ENCODE measurements at regions not wholly inside any gene's neighbourhood (a gene's known extent, or its start where the extent isn't known, plus 50 kb on each side); places are given as distances from the start of the nearest gene placed in this dataset.

DNA sequence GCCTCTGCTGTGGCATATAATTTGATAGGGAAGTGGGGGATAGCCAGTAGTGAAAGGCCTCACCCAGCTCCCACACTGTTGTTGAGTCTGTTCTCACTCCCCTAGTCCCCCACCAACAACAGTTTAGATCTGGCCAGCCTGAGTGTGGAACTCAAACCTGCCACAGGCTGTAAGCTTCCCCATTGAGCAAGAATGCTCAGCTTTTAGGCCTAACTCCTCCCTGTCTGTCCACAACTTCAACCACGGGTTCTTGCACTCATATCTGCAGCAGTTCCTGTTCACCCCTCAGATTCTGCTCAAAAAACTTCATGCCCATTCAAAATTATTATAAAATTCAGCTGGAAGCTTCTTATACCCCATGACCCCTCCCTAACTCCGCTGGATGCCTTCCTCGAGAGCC, 975.1 kb downstream of the NSUN3 start:
- intact Hi-C loops (cut with micrococcal nuclease): no loop called here
- H3K4me2 ChIP-seq (replicated peaks; ENCODE audit: low read depth, low read length, poor library complexity, severe bottlenecking): no peak overlapping the region
- Mint-ChIP-seq H3K27ac (no peak overlapping the region), H3K9me3 (ENCODE audit: insufficient read depth) (peaks cover 7% of the 10 kb centered on the region), H3K4me3 (no peak overlapping the region), H3K27me3 (no peaks in the 10 kb centered on the region), H3K4me1 (no peaks in the 10 kb centered on the region)
- DNase-seq: no peak
- ChIA-PET CTCF (no interaction called here), POLR2A (no interaction called here)
- no peak overlapping the region for H3K27ac ChIP-seq (ENCODE audit: low read length in 2 of 2)
- no peak for ATAC-seq (ENCODE audit: low read depth)
- H3K9ac ChIP-seq (ENCODE audit: low read length): no peak overlapping the region
- H3K36me3 ChIP-seq (replicated peaks in 1 of 2; ENCODE audit: control extremely low read depth in 1 of 2, control insufficient read depth in 1 of 2, extremely low read depth in 1 of 2, insufficient read depth in 2 of 2, low read length in 1 of 2): no peaks in the 10 kb centered on the region
- no peaks in the 10 kb centered on the region for H3K27me3 ChIP-seq (replicated peaks in 1 of 4; ENCODE audit: control extremely low read depth in 1 of 4, control insufficient read depth in 3 of 4, insufficient read depth in 4 of 4, low read length in 3 of 4)
- peaks cover 0 to 6% (median 5%) of the 10 kb centered on the region in 3 donors for H3K9me3 ChIP-seq (ENCODE audit: control extremely low read depth in 1 of 3, control insufficient read depth in 2 of 3, insufficient read depth in 1 of 3, low read length in 2 of 3)
- H3K4me3 ChIP-seq (ENCODE audit: control extremely low read depth in 1 of 5, extremely low read depth in 1 of 5, insufficient read depth in 1 of 5, low read depth in 2 of 5, low read length in 4 of 5): no peak overlapping the region
- TF ChIP-seq, protein P1, sequence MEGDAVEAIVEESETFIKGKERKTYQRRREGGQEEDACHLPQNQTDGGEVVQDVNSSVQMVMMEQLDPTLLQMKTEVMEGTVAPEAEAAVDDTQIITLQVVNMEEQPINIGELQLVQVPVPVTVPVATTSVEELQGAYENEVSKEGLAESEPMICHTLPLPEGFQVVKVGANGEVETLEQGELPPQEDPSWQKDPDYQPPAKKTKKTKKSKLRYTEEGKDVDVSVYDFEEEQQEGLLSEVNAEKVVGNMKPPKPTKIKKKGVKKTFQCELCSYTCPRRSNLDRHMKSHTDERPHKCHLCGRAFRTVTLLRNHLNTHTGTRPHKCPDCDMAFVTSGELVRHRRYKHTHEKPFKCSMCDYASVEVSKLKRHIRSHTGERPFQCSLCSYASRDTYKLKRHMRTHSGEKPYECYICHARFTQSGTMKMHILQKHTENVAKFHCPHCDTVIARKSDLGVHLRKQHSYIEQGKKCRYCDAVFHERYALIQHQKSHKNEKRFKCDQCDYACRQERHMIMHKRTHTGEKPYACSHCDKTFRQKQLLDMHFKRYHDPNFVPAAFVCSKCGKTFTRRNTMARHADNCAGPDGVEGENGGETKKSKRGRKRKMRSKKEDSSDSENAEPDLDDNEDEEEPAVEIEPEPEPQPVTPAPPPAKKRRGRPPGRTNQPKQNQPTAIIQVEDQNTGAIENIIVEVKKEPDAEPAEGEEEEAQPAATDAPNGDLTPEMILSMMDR (IDR thresholded peaks at IDR 0.05): no peak
- no peak for TF ChIP-seq EZH2 (IDR thresholded peaks at IDR 0.05; ENCODE audit: borderline replicate concordance, insufficient read depth, low read depth, low read length, poor library complexity, severe bottlenecking)
- H4K20me1 ChIP-seq (ENCODE audit: control insufficient read depth, insufficient read depth, low read length, poor library complexity, severe bottlenecking): no peaks in the 10 kb centered on the region
- WGBS (ENCODE audit: insufficient coverage): 67% methylated on average over 1 of the region's 3 CpGs
- no peaks in the 10 kb centered on the region for H3K79me2 ChIP-seq (ENCODE audit: control insufficient read depth, insufficient read depth, low read length)
- no peaks in the 10 kb centered on the region for H3K4me1 ChIP-seq (ENCODE audit: control insufficient read depth in 2 of 2, insufficient read depth in 2 of 2, low read length in 2 of 2)
- no peak overlapping the region for H2AFZ ChIP-seq (ENCODE audit: insufficient read depth, low read depth, low read length, poor library complexity, severe bottlenecking)

DNA sequence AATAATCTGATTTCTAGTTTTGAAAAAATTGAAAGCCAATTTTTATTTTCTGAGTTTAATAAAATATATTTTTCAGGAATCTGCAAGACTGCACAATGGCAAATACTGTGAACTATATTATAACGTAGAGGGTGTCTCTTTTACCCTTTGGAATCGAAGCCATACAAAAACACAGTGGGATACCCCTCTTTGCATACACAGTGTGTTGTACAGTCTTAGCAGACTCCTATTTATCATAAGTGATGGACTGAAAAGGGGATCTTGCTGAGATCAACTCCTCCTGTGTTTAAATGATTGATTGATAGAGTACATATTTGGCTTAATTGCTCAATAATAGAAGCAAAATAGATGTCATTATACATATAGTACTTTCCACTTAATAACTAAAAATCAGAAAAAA, 981.2 kb downstream of the NSUN3 start:
- ChIA-PET CTCF (no interaction called here), POLR2A (no interaction called here)
- Histone ChIP-seq H3K4me1 (ENCODE audit: control insufficient read depth in 2 of 2, insufficient read depth in 2 of 2, low read length in 2 of 2) (no peaks in the 10 kb centered on the region), H2AFZ (ENCODE audit: insufficient read depth, low read depth, low read length, poor library complexity, severe bottlenecking) (no peak overlapping the region), H3K9ac (ENCODE audit: low read length) (no peak overlapping the region), H3K36me3 (replicated peaks in 1 of 2; ENCODE audit: control extremely low read depth in 1 of 2, control insufficient read depth in 1 of 2, extremely low read depth in 1 of 2, insufficient read depth in 2 of 2, low read length in 1 of 2) (no peaks in the 10 kb centered on the region), H3K27ac (ENCODE audit: low read length in 2 of 2) (no peak overlapping the region), H3K27me3 (replicated peaks in 1 of 4; ENCODE audit: control extremely low read depth in 1 of 4, control insufficient read depth in 3 of 4, insufficient read depth in 4 of 4, low read length in 3 of 4) (no peaks in the 10 kb centered on the region), H3K4me2 (replicated peaks; ENCODE audit: low read depth, low read length, poor library complexity, severe bottlenecking) (no peak overlapping the region), H3K4me3 (ENCODE audit: control extremely low read depth in 1 of 5, extremely low read depth in 1 of 5, insufficient read depth in 1 of 5, low read depth in 2 of 5, low read length in 4 of 5) (no peak overlapping the region), H3K79me2 (ENCODE audit: control insufficient read depth, insufficient read depth, low read length) (no peaks in the 10 kb centered on the region), H4K20me1 (ENCODE audit: control insufficient read depth, insufficient read depth, low read length, poor library complexity, severe bottlenecking) (no peaks in the 10 kb centered on the region), H3K9me3 (ENCODE audit: control extremely low read depth in 1 of 3, control insufficient read depth in 2 of 3, insufficient read depth in 1 of 3, low read length in 2 of 3) (no peaks in the 10 kb centered on the region)
- WGBS (ENCODE audit: insufficient coverage): no CpG with 5 or more reads among the region's 2 CpGs
- intact Hi-C loops (cut with micrococcal nuclease): no loop called here
- Mint-ChIP-seq H3K27ac (no peak overlapping the region), H3K27me3 (no peaks in the 10 kb centered on the region), H3K4me1 (no peaks in the 10 kb centered on the region), H3K9me3 (ENCODE audit: insufficient read depth) (peaks cover 5% of the 10 kb centered on the region), H3K4me3 (no peak overlapping the region)
- TF ChIP-seq EZH2 (IDR thresholded peaks at IDR 0.05; ENCODE audit: borderline replicate concordance, insufficient read depth, low read depth, low read length, poor library complexity, severe bottlenecking): no peak
- TF ChIP-seq, protein P1 (IDR thresholded peaks at IDR 0.05): no peak
- no peak for DNase-seq
- no peak for ATAC-seq (ENCODE audit: low read depth)

Measured in B cell (primary cell).